Lower leg skin (tissue), 3 donors: ENCODE measurements at regions not wholly inside any gene's neighbourhood (a gene's known extent, or its start where the extent isn't known, plus 50 kb on each side); places are given as distances from the start of the nearest gene placed in this dataset.

Experiments used
- POLR2A ChIP-seq, 2 donors: fragments of 450-650 bp; IDR thresholded peaks; one replicate each; pipeline ENCODE4 v1.6.1; 2016 to 2017; ENCODE audit warnings: antibody characterized with exemption in 2 of 2, mild to moderate bottlenecking in 1 of 2, moderate library complexity in 1 of 2
- TF ChIP-seq, protein P1 (sequence below), 3 donors: fragments of 450-650 bp; IDR thresholded peaks; one replicate each; pipeline ENCODE4 v1.5.1; 2016; ENCODE audit warnings: antibody characterized with exemption in 3 of 3, mild to moderate bottlenecking in 3 of 3, moderate library complexity in 2 of 3

DNA sequence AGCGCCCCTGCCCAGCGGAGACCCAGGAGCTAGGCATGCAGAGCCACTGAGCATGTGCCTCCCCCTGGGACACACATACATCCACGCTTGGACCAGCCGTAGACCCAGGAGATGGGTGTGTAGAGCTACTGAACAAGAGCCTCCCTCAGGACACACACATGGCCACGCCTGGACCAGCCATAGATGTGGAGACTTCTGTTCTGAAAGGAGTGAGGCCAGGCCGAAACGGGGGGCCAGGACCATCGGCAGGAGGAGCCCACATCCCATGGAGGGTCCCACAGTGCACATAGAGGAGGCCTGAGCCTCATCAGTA, 340.4 kb downstream of the TCERG1L start:
- TF ChIP-seq, protein P1, sequence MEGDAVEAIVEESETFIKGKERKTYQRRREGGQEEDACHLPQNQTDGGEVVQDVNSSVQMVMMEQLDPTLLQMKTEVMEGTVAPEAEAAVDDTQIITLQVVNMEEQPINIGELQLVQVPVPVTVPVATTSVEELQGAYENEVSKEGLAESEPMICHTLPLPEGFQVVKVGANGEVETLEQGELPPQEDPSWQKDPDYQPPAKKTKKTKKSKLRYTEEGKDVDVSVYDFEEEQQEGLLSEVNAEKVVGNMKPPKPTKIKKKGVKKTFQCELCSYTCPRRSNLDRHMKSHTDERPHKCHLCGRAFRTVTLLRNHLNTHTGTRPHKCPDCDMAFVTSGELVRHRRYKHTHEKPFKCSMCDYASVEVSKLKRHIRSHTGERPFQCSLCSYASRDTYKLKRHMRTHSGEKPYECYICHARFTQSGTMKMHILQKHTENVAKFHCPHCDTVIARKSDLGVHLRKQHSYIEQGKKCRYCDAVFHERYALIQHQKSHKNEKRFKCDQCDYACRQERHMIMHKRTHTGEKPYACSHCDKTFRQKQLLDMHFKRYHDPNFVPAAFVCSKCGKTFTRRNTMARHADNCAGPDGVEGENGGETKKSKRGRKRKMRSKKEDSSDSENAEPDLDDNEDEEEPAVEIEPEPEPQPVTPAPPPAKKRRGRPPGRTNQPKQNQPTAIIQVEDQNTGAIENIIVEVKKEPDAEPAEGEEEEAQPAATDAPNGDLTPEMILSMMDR (IDR thresholded peaks at IDR 0.05): no peak
- TF ChIP-seq POLR2A (IDR thresholded peaks at IDR 0.05): no peak
